Epithelial cell of esophagus (primary cell): ENCODE measurements at regions not wholly inside any gene's neighbourhood (a gene's known extent, or its start where the extent isn't known, plus 50 kb on each side); places are given as distances from the start of the nearest gene placed in this dataset.

Experiments used
- DNase-seq: peaks from one replicate; pipeline ENCODE4 v3.0.0; 2010; ENCODE audit warnings: low read depth
- H3K4me3 ChIP-seq: 2 replicates; pipeline ENCODE4 v1.5.1; 2011; ENCODE audit warnings: mild to moderate bottlenecking, low read length, control low read depth
- CTCF ChIP-seq: IDR thresholded peaks from 2 replicates; pipeline ENCODE4 v1.5.1; 2011; ENCODE audit warnings: low read depth, mild to moderate bottlenecking, low read length, control low read depth, inconsistent platforms; ENCODE audit not compliant: insufficient read depth; ENCODE audit errors: missing control alignments

GRCh38 chr15:69991551-69991980 is 106.2 kb downstream of the TLE3 start:
- no peak overlapping the region for H3K4me3 ChIP-seq
- TF ChIP-seq CTCF, result no peak
- no peak for DNase-seq

GRCh38 chr15:69992348-69992747 is 105.4 kb downstream of the TLE3 start:
- no peak for TF ChIP-seq CTCF
- no peak overlapping the region for H3K4me3 ChIP-seq
- no peak for DNase-seq

- H3K4me3 ChIP-seq, result no peak overlapping the region
- no peak for DNase-seq
- TF ChIP-seq CTCF, result no peak
Measured at GRCh38 chr15:69994429-69995205, 103.1 kb downstream of the TLE3 start.

GRCh38 chr15:69996321-69997160 is 101.2 kb downstream of the TLE3 start:
- no peak for DNase-seq

GRCh38 chr15:69997161-69997485 is 100.6 kb downstream of the TLE3 start:
- no peak for TF ChIP-seq CTCF
- no peak overlapping the region for H3K4me3 ChIP-seq
- DNase-seq, result peak; percentile 43

More at GRCh38 chr15:69996321-69997160, 101.2 kb downstream of the TLE3 start:
- H3K4me3 ChIP-seq, result no peak overlapping the region
- TF ChIP-seq CTCF, result no peak
